Heart left ventricle (tissue), 13 donors: ENCODE measurements at regions not wholly inside any gene's neighbourhood (a gene's known extent, or its start where the extent isn't known, plus 50 kb on each side); places are given as distances from the start of the nearest gene placed in this dataset.

Experiments used
- POLR2A ChIP-seq, 2 donors: fragments of 450-650 bp; IDR thresholded peaks; one replicate each; pipeline ENCODE4 v1.6.1; 2017; ENCODE audit warnings: antibody characterized with exemption in 2 of 2, mild to moderate bottlenecking in 2 of 2, moderate library complexity in 2 of 2
- TF ChIP-seq, protein P1 (sequence below), 12 donors: fragments of 200-600 bp; sonication (generic) in 4 of 12; IDR thresholded peaks; one replicate each; pipeline versions ENCODE4 v1.5.0 to v1.8.0; 2018 to 2022; ENCODE audit warnings: antibody characterized with exemption in 12 of 12, mild to moderate bottlenecking in 5 of 12
- donor health status: ischemic (EF 13 %, LVEDD 7.1; RV severe dilation, severe dysfunction).
- donor health status: DM: no; HTN: yes; CAD: no.
- donor health status: DM: no; HTN: no; CAD: no.
- donor health status: ischemic (EF 25% LVEDD 6.9; RV normal size, moderate dysfunction).
- donor health status: ischemic (EF 25% LVEDD 5.7; RV mildly dilated, moderate dysfunction).
- donor health status: ischemic (EF 35%, LVEDD 5.7; RV mildly dilated, moderate dysfunction).
- donor health status: nonischemic (EF 11% LVEDD 7.7; RV severe dilation, severe dysfunction).
- donor health status: DM: yes; HTN: yes; CAD: no.
- donor health status: PGD.
- donor health status: ischemic (EF 29% LVEDD 5.4; RV normal size, mild dysfunction).
- donor health status: nonischemic (EF 23%, LVEDD 6.1; RV moderate dilation, normal function).

DNA sequence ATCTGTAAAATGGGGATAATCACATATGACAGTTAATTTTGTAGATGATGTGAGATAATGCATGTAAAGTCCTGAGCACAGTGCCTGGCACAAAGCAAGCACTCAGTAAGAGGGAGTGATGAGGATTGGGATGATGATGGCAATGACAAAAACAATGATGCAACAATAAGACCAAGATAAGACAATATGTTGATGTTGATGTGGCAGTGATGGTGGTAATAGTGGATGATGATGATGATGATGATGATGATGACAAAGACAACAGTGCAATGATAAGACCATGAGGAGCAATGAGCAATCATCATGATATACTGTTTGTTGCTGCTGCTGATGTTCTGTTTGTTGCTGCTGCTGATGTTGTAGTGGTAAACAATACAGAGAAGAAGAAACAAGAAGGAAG lies 344.1 kb downstream of the NPIPA8 start:
- TF ChIP-seq, protein P1, sequence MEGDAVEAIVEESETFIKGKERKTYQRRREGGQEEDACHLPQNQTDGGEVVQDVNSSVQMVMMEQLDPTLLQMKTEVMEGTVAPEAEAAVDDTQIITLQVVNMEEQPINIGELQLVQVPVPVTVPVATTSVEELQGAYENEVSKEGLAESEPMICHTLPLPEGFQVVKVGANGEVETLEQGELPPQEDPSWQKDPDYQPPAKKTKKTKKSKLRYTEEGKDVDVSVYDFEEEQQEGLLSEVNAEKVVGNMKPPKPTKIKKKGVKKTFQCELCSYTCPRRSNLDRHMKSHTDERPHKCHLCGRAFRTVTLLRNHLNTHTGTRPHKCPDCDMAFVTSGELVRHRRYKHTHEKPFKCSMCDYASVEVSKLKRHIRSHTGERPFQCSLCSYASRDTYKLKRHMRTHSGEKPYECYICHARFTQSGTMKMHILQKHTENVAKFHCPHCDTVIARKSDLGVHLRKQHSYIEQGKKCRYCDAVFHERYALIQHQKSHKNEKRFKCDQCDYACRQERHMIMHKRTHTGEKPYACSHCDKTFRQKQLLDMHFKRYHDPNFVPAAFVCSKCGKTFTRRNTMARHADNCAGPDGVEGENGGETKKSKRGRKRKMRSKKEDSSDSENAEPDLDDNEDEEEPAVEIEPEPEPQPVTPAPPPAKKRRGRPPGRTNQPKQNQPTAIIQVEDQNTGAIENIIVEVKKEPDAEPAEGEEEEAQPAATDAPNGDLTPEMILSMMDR (IDR thresholded peaks at IDR 0.05), result no peak
- no peak for TF ChIP-seq POLR2A (IDR thresholded peaks at IDR 0.05)
